ENCODE measurements at regions not wholly inside any gene's neighbourhood (a gene's known extent, or its start where the extent isn't known, plus 50 kb on each side); places are given as distances from the start of the nearest gene placed in this dataset.
"Not testable (repeated sequence)": the region's sequence is repeated elsewhere in the genome, so short reads cannot be mapped to it uniquely, and the experiment has no call there.

GRCh38 chr2:228771315-228771714 lies 499.8 kb downstream of the PID1 start:
- no peak for TF ChIP-seq CTCF (IDR thresholded peaks at IDR 0.05; ENCODE audit: unreplicated experiment)
- no peaks in the 10 kb centered on the region for H3K36me3 Mint-ChIP-seq
- H3K4me3 Mint-ChIP-seq, result no peak overlapping the region
- no peak overlapping the region for H3K27ac Mint-ChIP-seq
- H3K9me3 Mint-ChIP-seq, result no peaks in the 10 kb centered on the region
- H3K27me3 Mint-ChIP-seq (ENCODE audit: low read depth), result no peaks in the 10 kb centered on the region
- H3K4me1 Mint-ChIP-seq, result peaks cover 2% of the 10 kb centered on the region
- no peak for DNase-seq (ENCODE audit: low spot score in 2 of 2, unreplicated experiment in 2 of 2)

- DNase-seq (ENCODE audit: low spot score in 2 of 2, unreplicated experiment in 2 of 2), result no peak
- Mint-ChIP-seq H3K27me3 (ENCODE audit: low read depth) (no peaks in the 10 kb centered on the region), H3K36me3 (no peaks in the 10 kb centered on the region), H3K4me1 (peaks cover 2% of the 10 kb centered on the region), H3K4me3 (no peak overlapping the region), H3K27ac (no peak overlapping the region), H3K9me3 (no peaks in the 10 kb centered on the region)
- no peak for TF ChIP-seq CTCF (IDR thresholded peaks at IDR 0.05; ENCODE audit: unreplicated experiment)
Measured at GRCh38 chr2:228768818-228769217, 502.3 kb downstream of the PID1 start.

- H3K4me1 Mint-ChIP-seq; H3K27ac Mint-ChIP-seq; H3K36me3 Mint-ChIP-seq; H3K4me3 Mint-ChIP-seq; H3K9me3 Mint-ChIP-seq; DNase-seq (ENCODE audit: low spot score in 2 of 2, unreplicated experiment in 2 of 2); H3K27me3 Mint-ChIP-seq (ENCODE audit: low read depth): not testable (repeated sequence)
Measured at GRCh38 chr2:228768141-228768540, 502.9 kb downstream of the PID1 start.

GRCh38 chr2:228767196-228767595 lies 503.9 kb downstream of the PID1 start:
- no peak for TF ChIP-seq CTCF (IDR thresholded peaks at IDR 0.05; ENCODE audit: unreplicated experiment)
- Mint-ChIP-seq H3K4me1 (peaks cover 12% of the 10 kb centered on the region), H3K36me3 (no peaks in the 10 kb centered on the region), H3K9me3 (no peaks in the 10 kb centered on the region), H3K4me3 (no peak overlapping the region), H3K27me3 (ENCODE audit: low read depth) (no peaks in the 10 kb centered on the region), H3K27ac (no peak overlapping the region)
- no peak for DNase-seq (ENCODE audit: low spot score in 2 of 2, unreplicated experiment in 2 of 2)

- TF ChIP-seq CTCF (IDR thresholded peaks at IDR 0.05; ENCODE audit: unreplicated experiment), result no peak
- no peaks in the 10 kb centered on the region for H3K9me3 Mint-ChIP-seq
- no peak for DNase-seq (ENCODE audit: low spot score in 2 of 2, unreplicated experiment in 2 of 2)
- peaks cover 12% of the 10 kb centered on the region for H3K4me1 Mint-ChIP-seq
- H3K27me3 Mint-ChIP-seq (ENCODE audit: low read depth), result no peaks in the 10 kb centered on the region
- no peak overlapping the region for H3K27ac Mint-ChIP-seq
- H3K4me3 Mint-ChIP-seq, result no peak overlapping the region
- no peaks in the 10 kb centered on the region for H3K36me3 Mint-ChIP-seq
Measured at GRCh38 chr2:228763379-228763981, 507.6 kb downstream of the PID1 start.

GRCh38 chr2:228762565-228762964 lies 508.5 kb downstream of the PID1 start:
- Mint-ChIP-seq H3K36me3 (no peaks in the 10 kb centered on the region), H3K4me1 (peaks cover 12% of the 10 kb centered on the region), H3K9me3 (no peaks in the 10 kb centered on the region), H3K4me3 (no peak overlapping the region), H3K27ac (no peak overlapping the region), H3K27me3 (ENCODE audit: low read depth) (no peaks in the 10 kb centered on the region)
- no peak for TF ChIP-seq CTCF (IDR thresholded peaks at IDR 0.05; ENCODE audit: unreplicated experiment)
- DNase-seq (ENCODE audit: low spot score in 2 of 2, unreplicated experiment in 2 of 2), result no peak

GRCh38 chr2:228755661-228756060 lies 515.4 kb downstream of the PID1 start:
- DNase-seq (ENCODE audit: low spot score in 2 of 2, unreplicated experiment in 2 of 2); H3K27ac Mint-ChIP-seq; H3K36me3 Mint-ChIP-seq; H3K9me3 Mint-ChIP-seq; H3K4me1 Mint-ChIP-seq; H3K27me3 Mint-ChIP-seq (ENCODE audit: low read depth); H3K4me3 Mint-ChIP-seq: not testable (repeated sequence)

Measured in mesothelial cell of epicardium (in vitro differentiated cells).